K562 (cell line): ENCODE measurements at regions not wholly inside any gene's neighbourhood (a gene's known extent, or its start where the extent isn't known, plus 50 kb on each side); places are given as distances from the start of the nearest gene placed in this dataset.

Experiments used
- ATAC-seq: fragments of 200-7000 bp; cut with Tn5 transposase; 3 replicates; pipeline ENCODE4 v1.9.1; 2020; ENCODE audit warnings: moderate library complexity
- BruUV-seq: library from RNA; stranded (reverse); fragments of 400-500 nt; replicated peaks from 2 replicates; lab custom pipeline; 2021; lab: Mats Ljungman, UMichigan
- CTCF ChIA-PET: fragments of 300-600 bp; formaldehyde crosslinking; extraction: SDS; loops from one replicate; lab custom pipeline; 2021; ENCODE audit warnings: low intra/inter-chr PET ratio; lab: Yijun Ruan, JAX
- POLR2A ChIA-PET: fragments of 300-600, 350-650 bp; sonication (Branson Sonifier 250); formaldehyde crosslinking; extraction: SDS; loops from one replicate; lab custom pipeline; 2021; ENCODE audit warnings: antibody characterized with exemption, inconsistent platforms; lab: Yijun Ruan, JAX
- DNase-seq, 4 experiments: peaks; one replicate each; pipeline versions ENCODE4 v3.0.0 to v3.0.0-alpha.2; 2011 to 2018; ENCODE audit warnings: low spot score in 3 of 4, mixed read lengths in 3 of 4; ENCODE audit errors: extremely low read depth in 1 of 4
- FAIRE-seq: peaks from 2 replicates; lab custom pipeline; 2011; peaks lifted over from hg19 to GRCh38; lab: Jason Lieb, UNC
- H2AFZ ChIP-seq: 2 replicates; pipeline ENCODE4 v1.6.0; 2011; ENCODE audit warnings: low read depth, low read length, control low read depth, inconsistent platforms
- H3K27ac ChIP-seq: fragments of 200-600 bp; 3 replicates; pipeline ENCODE4 v1.8.0; 2011; ENCODE audit warnings: low read depth, mild to moderate bottlenecking, control low read depth, inconsistent platforms, low read length, moderate library complexity, mixed read lengths; ENCODE audit errors: extremely low read depth
- H3K27me3 ChIP-seq, 2 experiments: fragments of 300-600 bp in 1 of 2; 2 replicates in 1 of 2; 3 replicates in 1 of 2; pipeline versions ENCODE4 v1.6.0 to v1.8.0; 2011; ENCODE audit warnings: inconsistent platforms in 2 of 2, low read length in 2 of 2, mild to moderate bottlenecking in 1 of 2, mixed read lengths in 1 of 2, moderate library complexity in 1 of 2; ENCODE audit not compliant: control insufficient read depth in 2 of 2, insufficient read depth in 2 of 2
- H3K36me3 ChIP-seq: fragments of 300-600 bp; 3 replicates; pipeline ENCODE4 v1.8.0; 2011; ENCODE audit warnings: mild to moderate bottlenecking, low read length, inconsistent platforms; ENCODE audit not compliant: control insufficient read depth, insufficient read depth
- H3K4me1 ChIP-seq, 2 experiments: fragments of 200-600 bp in 1 of 2; replicated peaks in 1 of 2; 2 replicates in 1 of 2; 3 replicates in 1 of 2; pipeline versions ENCODE4 v1.5.1 to v1.8.0; 2011; ENCODE audit warnings: inconsistent platforms in 2 of 2, low read length in 2 of 2, mild to moderate bottlenecking in 1 of 2, mixed read lengths in 1 of 2, moderate library complexity in 1 of 2; ENCODE audit not compliant: control insufficient read depth in 2 of 2, insufficient read depth in 2 of 2
- H3K4me2 ChIP-seq: 2 replicates; pipeline ENCODE4 v1.6.1; 2011; ENCODE audit warnings: low read length, control low read depth, inconsistent platforms, mixed read lengths; ENCODE audit not compliant: insufficient read depth
- H3K4me3 ChIP-seq: fragments of 200-600 bp; sonication (generic), shearing (Covaris generic); 2 replicates; pipeline ENCODE4 v1.5.1; 2016; ENCODE audit warnings: control low read depth, inconsistent platforms
- H3K79me2 ChIP-seq: fragments of 200-600 bp; 3 replicates; pipeline ENCODE4 v1.8.0; 2011; ENCODE audit warnings: low read length, inconsistent platforms; ENCODE audit not compliant: control insufficient read depth, insufficient read depth
- H3K9ac ChIP-seq, 2 experiments: 2 replicates each; pipeline versions ENCODE4 v1.6.0 to v1.6.1; 2011; ENCODE audit warnings: low read depth in 2 of 2, low read length in 2 of 2, control low read depth in 1 of 2, inconsistent platforms in 1 of 2, mild to moderate bottlenecking in 1 of 2, mixed read lengths in 1 of 2; ENCODE audit not compliant: insufficient read depth in 1 of 2
- H3K9me1 ChIP-seq: one replicate; pipeline ENCODE4 v1.6.0; 2011; ENCODE audit warnings: inconsistent platforms, mild to moderate bottlenecking, low read length, moderate library complexity; ENCODE audit not compliant: control insufficient read depth, insufficient read depth
- H3K9me3 ChIP-seq: replicated peaks from 2 replicates; pipeline ENCODE4 v1.5.1; 2011; ENCODE audit warnings: low read depth, low read length, inconsistent platforms; ENCODE audit not compliant: control insufficient read depth, insufficient read depth
- H4K20me1 ChIP-seq: replicated peaks from 2 replicates; pipeline ENCODE4 v1.6.1; 2011; ENCODE audit warnings: low read length, inconsistent platforms, mixed read lengths; ENCODE audit not compliant: control insufficient read depth, insufficient read depth
- ARNT ChIP-seq, 2 experiments: fragments of 450-650 bp; IDR thresholded peaks; 2 replicates each; pipeline ENCODE4 v1.6.1; 2016; ENCODE audit warnings: mild to moderate bottlenecking in 1 of 2
- BHLHE40 ChIP-seq: IDR thresholded peaks from 2 replicates; pipeline ENCODE4 v1.6.1; 2011; ENCODE audit warnings: low read length, improper control_type of control experiment
- DDX20 ChIP-seq: fragments of 450-650 bp; IDR thresholded peaks from 2 replicates; pipeline ENCODE4 v1.6.1; 2016; ENCODE audit warnings: missing genetic modification characterization, low read depth, mild to moderate bottlenecking, missing compliant biosample characterization, moderate library complexity
- E2F4 ChIP-seq: sonication (generic); formaldehyde crosslinking; IDR thresholded peaks from 2 replicates; pipeline ENCODE4 v1.8.0; 2022; ENCODE audit warnings: mild to moderate bottlenecking, low read depth, missing genetic modification reagents
- EP300 ChIP-seq: IDR thresholded peaks from 2 replicates; pipeline ENCODE4 v1.6.1; 2012; ENCODE audit warnings: low read length, improper control_type of control experiment
- HMG20B ChIP-seq: fragments of 250-450 bp; sonication (Bioruptor Pico); IDR thresholded peaks from 2 replicates; pipeline ENCODE4 v1.5.0; 2021; ENCODE audit warnings: mild to moderate bottlenecking
- HOMEZ ChIP-seq: fragments of 250-450 bp; sonication (Bioruptor Pico); IDR thresholded peaks from 2 replicates; pipeline ENCODE4 v1.4.0; 2020; ENCODE audit warnings: mild to moderate bottlenecking, moderate library complexity
- KAT2B ChIP-seq: IDR thresholded peaks from one replicate; pipeline ENCODE4 v1.6.1; 2012; ENCODE audit warnings: low read depth, mild to moderate bottlenecking, control low read depth, inconsistent platforms, low read length, moderate library complexity
- KDM1A ChIP-seq, 2 experiments: fragments of 450-650 bp; IDR thresholded peaks; 2 replicates each; pipeline ENCODE4 v1.6.1; 2016; ENCODE audit warnings: mild to moderate bottlenecking in 2 of 2
- LARP7 ChIP-seq: fragments of 450-650 bp; IDR thresholded peaks from 2 replicates; pipeline ENCODE4 v1.6.1; 2016
- MYNN ChIP-seq, 2 experiments: sonication (generic); formaldehyde crosslinking in 1 of 2; IDR thresholded peaks; 2 replicates each; pipeline versions ENCODE4 v1.5.0 to v1.6.1; 2016 to 2020; ENCODE audit warnings: antibody characterized with exemption in 1 of 2, missing genetic modification reagents in 1 of 2
- RFX1 ChIP-seq: fragments of 450-650 bp; IDR thresholded peaks from 2 replicates; pipeline ENCODE4 v1.6.1; 2016; ENCODE audit warnings: mild to moderate bottlenecking, moderate library complexity
- SAFB2 ChIP-seq: fragments of 200-400 bp; formaldehyde crosslinking; IDR thresholded peaks from 2 replicates; pipeline ENCODE4 v1.6.1; 2018; ENCODE audit warnings: borderline replicate concordance, low read length, low read depth, moderate library complexity; ENCODE audit not compliant: severe bottlenecking
- SIN3B ChIP-seq: fragments of 450-650 bp; IDR thresholded peaks from 2 replicates; pipeline ENCODE4 v1.6.1; 2017; ENCODE audit warnings: low read depth, mild to moderate bottlenecking, moderate library complexity
- SNAPC5 ChIP-seq: fragments of 250-450 bp; sonication (Bioruptor Pico); IDR thresholded peaks from 2 replicates; pipeline ENCODE4 v1.8.0; 2021; ENCODE audit warnings: moderate library complexity, mild to moderate bottlenecking, inconsistent platforms
- ZMIZ1 ChIP-seq, 2 experiments: fragments of 150-350 bp in 1 of 2; IDR thresholded peaks; 2 replicates each; pipeline ENCODE4 v1.6.1; 2012 to 2016; ENCODE audit warnings: low read depth in 2 of 2, low read length in 2 of 2, mild to moderate bottlenecking in 1 of 2, moderate library complexity in 1 of 2
- ZNF668 ChIP-seq: fragments of 250-450 bp; sonication (Bioruptor Pico); IDR thresholded peaks from 2 replicates; pipeline ENCODE4 v1.8.0; 2022; ENCODE audit warnings: mild to moderate bottlenecking, inconsistent platforms
- ZNF75A ChIP-seq: fragments of 450-650 bp; formaldehyde crosslinking; IDR thresholded peaks from 2 replicates; pipeline ENCODE4 v1.4.0; 2020; ENCODE audit warnings: mild to moderate bottlenecking
- WGBS: fragments of 100-300 bp; shearing (Covaris generic); methylation state at CpG from one replicate; pipeline ENCODE4 v1.1.6; 2016; ENCODE audit warnings: low coverage, mixed read lengths; ENCODE audit not compliant: insufficient coverage; ENCODE audit errors: missing lambda C conversion rate; 5-methylcytosine and 5-hydroxymethylcytosine counted together
- in situ Hi-C: fragments of 300-500 bp; cut with MboI; formaldehyde crosslinking; loops from 4 replicates; pipeline ENCODE4 v1.15.0; 2018; ENCODE audit warnings: inconsistent platforms, mixed read lengths
- intact Hi-C: fragments of 100-400 bp; cut with micrococcal nuclease; formaldehyde crosslinking; loops from 2 replicates; pipeline ENCODE4 v1.14.2; 2022

- TF ChIP-seq EP300, result no peak
- no peak for TF ChIP-seq E2F4 (CRISPR knock-in tag)
- no peak for TF ChIP-seq DDX20 (tag)
These were observed 733.0 kb downstream of the TNS3 start (continued) for GRCh38 chr7:46848944-46849343.

GRCh38 chr7:46848311-46848710 lies 733.6 kb downstream of the TNS3 start:
- WGBS, result 0% methylated on average over 1 of the region's 1 CpG
- H3K4me3 ChIP-seq, result no peak overlapping the region
- H3K79me2 ChIP-seq, result no peaks in the 10 kb centered on the region
- no peak for TF ChIP-seq MYNN (IDR thresholded peaks at IDR 0.05)
- TF ChIP-seq MYNN (CRISPR knock-in tag; IDR thresholded peaks at IDR 0.05), result no peak
- no peak for TF ChIP-seq SAFB2
- no peak for TF ChIP-seq HOMEZ (CRISPR knock-in tag)
- TF ChIP-seq BHLHE40, result no peak
- TF ChIP-seq KAT2B, result no peak
- no peak for TF ChIP-seq HMG20B (CRISPR knock-in tag)
- TF ChIP-seq KDM1A (IDR thresholded peaks at IDR 0.05), result no peak
- no peak for TF ChIP-seq SIN3B
- TF ChIP-seq SNAPC5 (CRISPR knock-in tag), result no peak
- TF ChIP-seq ZMIZ1 (IDR thresholded peaks at IDR 0.05; ENCODE audit: low read depth in 2 of 2, low read length in 2 of 2), result no peak
- TF ChIP-seq RFX1, result no peak
- TF ChIP-seq ZNF668 (CRISPR knock-in tag), result no peak
- no peak for TF ChIP-seq LARP7
- no peak for TF ChIP-seq ZNF75A (CRISPR knock-in tag)
- no peak for TF ChIP-seq ARNT (IDR thresholded peaks at IDR 0.05)
- TF ChIP-seq, all 486 proteins: peak for 0
- no peaks in the 10 kb centered on the region for H3K9me1 ChIP-seq
- H3K9ac ChIP-seq, result no peak overlapping the region
- H3K36me3 ChIP-seq, result no peaks in the 10 kb centered on the region
- H3K27ac ChIP-seq, result no peak overlapping the region
- no peak for DNase-seq
- ATAC-seq, result no peak
- H3K9me3 ChIP-seq, result no peaks in the 10 kb centered on the region; the same call in 1 of the 2 replicates
- no peak overlapping the region for H2AFZ ChIP-seq
- H3K4me2 ChIP-seq, result no peak overlapping the region
- H3K4me1 ChIP-seq, result no peaks in the 10 kb centered on the region
- in situ Hi-C loops, result no loop called here
- H4K20me1 ChIP-seq, result no peaks in the 10 kb centered on the region
- BruUV-seq, result no TSS peak
- H3K27me3 ChIP-seq, result no peaks in the 10 kb centered on the region
- FAIRE-seq, result no peak
- CTCF ChIA-PET, result no interaction called here
- POLR2A ChIA-PET, result no interaction called here
- intact Hi-C loops, result no loop called here
